ENCODE measurements at regions not wholly inside any gene's neighbourhood (a gene's known extent, or its start where the extent isn't known, plus 50 kb on each side); places are given as distances from the start of the nearest gene placed in this dataset.

DNA sequence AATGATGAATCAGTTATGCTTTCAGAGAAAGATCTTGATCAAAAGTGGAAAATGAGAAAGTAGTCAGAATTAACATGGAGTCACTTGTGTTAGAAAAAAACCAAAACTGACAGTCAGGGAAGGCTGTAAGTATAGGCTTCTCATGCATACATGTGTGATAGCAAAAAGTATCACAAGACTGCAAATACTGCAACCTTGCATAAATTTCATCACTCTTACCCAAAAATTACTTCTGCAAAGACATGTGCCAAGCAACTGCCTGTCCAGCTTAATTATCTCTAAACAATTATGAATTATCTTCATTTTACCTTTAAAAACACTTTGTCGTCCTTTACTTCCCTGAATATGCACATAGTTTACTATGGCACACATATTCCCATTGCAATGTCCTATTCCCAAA is 2466.4 kb upstream of the PCDH20 start:
- DNase-seq (ENCODE audit: low spot score, unreplicated experiment): no peak
- Mint-ChIP-seq H3K4me1 (ENCODE audit: low read depth) (no peaks in the 10 kb centered on the region), H3K27me3 (no peaks in the 10 kb centered on the region), H3K36me3 (ENCODE audit: insufficient read depth) (no peaks in the 10 kb centered on the region), H3K27ac (no peak overlapping the region), H3K9me3 (ENCODE audit: low read depth) (peaks cover 8% of the 10 kb centered on the region), H3K4me3 (ENCODE audit: low read depth) (no peak overlapping the region)
- TF ChIP-seq, protein P1, sequence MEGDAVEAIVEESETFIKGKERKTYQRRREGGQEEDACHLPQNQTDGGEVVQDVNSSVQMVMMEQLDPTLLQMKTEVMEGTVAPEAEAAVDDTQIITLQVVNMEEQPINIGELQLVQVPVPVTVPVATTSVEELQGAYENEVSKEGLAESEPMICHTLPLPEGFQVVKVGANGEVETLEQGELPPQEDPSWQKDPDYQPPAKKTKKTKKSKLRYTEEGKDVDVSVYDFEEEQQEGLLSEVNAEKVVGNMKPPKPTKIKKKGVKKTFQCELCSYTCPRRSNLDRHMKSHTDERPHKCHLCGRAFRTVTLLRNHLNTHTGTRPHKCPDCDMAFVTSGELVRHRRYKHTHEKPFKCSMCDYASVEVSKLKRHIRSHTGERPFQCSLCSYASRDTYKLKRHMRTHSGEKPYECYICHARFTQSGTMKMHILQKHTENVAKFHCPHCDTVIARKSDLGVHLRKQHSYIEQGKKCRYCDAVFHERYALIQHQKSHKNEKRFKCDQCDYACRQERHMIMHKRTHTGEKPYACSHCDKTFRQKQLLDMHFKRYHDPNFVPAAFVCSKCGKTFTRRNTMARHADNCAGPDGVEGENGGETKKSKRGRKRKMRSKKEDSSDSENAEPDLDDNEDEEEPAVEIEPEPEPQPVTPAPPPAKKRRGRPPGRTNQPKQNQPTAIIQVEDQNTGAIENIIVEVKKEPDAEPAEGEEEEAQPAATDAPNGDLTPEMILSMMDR (IDR thresholded peaks at IDR 0.05; ENCODE audit: unreplicated experiment): no peak

DNA sequence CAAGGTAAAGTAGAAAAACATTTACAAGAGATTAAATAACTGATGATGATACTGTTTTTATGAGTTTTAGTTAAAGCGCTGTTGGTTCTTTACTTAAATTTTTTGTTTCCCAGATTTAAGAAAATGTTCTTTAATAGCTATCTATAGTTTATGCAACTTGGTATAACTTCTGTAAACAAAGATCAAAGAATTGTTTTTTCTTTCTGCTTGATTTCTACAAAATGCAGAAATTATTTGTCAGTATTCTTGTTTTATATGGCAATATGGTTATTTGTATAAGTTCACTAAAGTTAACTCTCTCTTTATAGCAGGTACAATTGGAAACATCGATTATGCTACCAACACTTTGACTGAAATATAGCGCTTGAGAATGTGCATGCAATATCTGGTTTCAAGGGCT is 2465.1 kb upstream of the PCDH20 start:
- DNase-seq (ENCODE audit: low spot score, unreplicated experiment): no peak
- Mint-ChIP-seq H3K36me3 (ENCODE audit: insufficient read depth) (no peaks in the 10 kb centered on the region), H3K27me3 (no peaks in the 10 kb centered on the region), H3K9me3 (ENCODE audit: low read depth) (peaks cover 8% of the 10 kb centered on the region), H3K27ac (no peak overlapping the region), H3K4me1 (ENCODE audit: low read depth) (no peaks in the 10 kb centered on the region), H3K4me3 (ENCODE audit: low read depth) (no peak overlapping the region)
- TF ChIP-seq, protein P1 (IDR thresholded peaks at IDR 0.05; ENCODE audit: unreplicated experiment): no peak

DNA sequence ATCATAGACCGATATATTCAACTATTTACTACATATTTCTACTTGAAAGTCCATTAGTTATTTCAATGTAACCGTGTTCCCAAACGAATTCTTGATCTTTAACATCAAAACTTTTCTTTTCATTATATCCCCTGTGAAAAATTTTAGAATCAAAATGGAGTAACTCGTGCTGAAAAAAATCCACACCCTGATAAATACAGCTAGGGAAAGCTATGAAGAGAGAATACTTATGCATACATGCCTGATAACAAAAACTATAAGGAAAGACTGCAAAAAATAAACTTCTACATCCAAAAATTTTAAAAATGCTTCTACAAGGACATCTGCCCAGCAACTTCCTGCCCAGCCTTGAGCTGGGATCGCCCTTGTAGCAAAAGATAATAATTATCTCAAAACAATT is 2458.3 kb upstream of the PCDH20 start:
- no peaks in the 10 kb centered on the region for H3K27me3 Mint-ChIP-seq
- no peak overlapping the region for H3K4me3 Mint-ChIP-seq (ENCODE audit: low read depth)
- TF ChIP-seq, protein P1 (IDR thresholded peaks at IDR 0.05; ENCODE audit: unreplicated experiment): no peak
- H3K4me1 Mint-ChIP-seq (ENCODE audit: low read depth): no peaks in the 10 kb centered on the region
- H3K9me3 Mint-ChIP-seq (ENCODE audit: low read depth): peaks cover 7% of the 10 kb centered on the region
- DNase-seq (ENCODE audit: low spot score, unreplicated experiment): no peak
- no peak overlapping the region for H3K27ac Mint-ChIP-seq
- no peaks in the 10 kb centered on the region for H3K36me3 Mint-ChIP-seq (ENCODE audit: insufficient read depth)

DNA sequence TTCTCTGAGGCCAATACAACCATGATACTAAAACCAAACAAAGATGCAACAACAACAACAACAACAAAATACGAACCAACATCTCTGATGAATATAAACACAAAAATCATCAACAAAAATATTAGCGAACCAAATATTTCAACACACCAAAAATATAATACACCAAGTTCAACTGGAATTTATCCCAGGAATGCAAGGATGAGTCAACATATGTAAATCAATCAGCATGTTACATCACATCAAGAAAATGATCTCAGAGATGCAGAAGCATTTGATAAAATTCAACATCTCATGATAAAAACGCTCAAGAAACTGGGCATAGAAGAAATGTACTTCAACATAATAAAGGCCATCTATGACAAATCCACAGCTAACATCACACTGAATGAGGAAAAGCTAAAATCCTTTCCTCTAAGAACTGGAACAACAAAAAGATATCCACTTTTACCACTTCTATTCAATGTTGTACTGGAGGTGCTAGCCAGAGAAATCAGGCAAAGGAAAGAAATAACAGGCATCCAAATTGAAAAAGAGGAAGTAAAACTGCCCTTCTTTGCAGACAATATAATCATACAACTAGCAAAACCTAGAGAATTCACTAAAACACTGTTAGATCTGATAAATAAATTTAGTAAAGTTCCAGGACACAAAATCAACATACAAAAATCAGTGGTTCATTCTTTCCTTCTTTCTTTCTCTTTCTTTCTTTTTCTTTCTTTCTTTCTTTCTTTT is 2448.7 kb upstream of the PCDH20 start:
- Mint-ChIP-seq H3K27me3 (no peaks in the 10 kb centered on the region), H3K4me3 (ENCODE audit: low read depth) (no peak overlapping the region), H3K4me1 (ENCODE audit: low read depth) (no peaks in the 10 kb centered on the region), H3K36me3 (ENCODE audit: insufficient read depth) (no peaks in the 10 kb centered on the region), H3K27ac (no peak overlapping the region), H3K9me3 (ENCODE audit: low read depth) (peaks cover 6% of the 10 kb centered on the region)
- no peak for DNase-seq (ENCODE audit: low spot score, unreplicated experiment)
- TF ChIP-seq, protein P1 (IDR thresholded peaks at IDR 0.05; ENCODE audit: unreplicated experiment): no peak

DNA sequence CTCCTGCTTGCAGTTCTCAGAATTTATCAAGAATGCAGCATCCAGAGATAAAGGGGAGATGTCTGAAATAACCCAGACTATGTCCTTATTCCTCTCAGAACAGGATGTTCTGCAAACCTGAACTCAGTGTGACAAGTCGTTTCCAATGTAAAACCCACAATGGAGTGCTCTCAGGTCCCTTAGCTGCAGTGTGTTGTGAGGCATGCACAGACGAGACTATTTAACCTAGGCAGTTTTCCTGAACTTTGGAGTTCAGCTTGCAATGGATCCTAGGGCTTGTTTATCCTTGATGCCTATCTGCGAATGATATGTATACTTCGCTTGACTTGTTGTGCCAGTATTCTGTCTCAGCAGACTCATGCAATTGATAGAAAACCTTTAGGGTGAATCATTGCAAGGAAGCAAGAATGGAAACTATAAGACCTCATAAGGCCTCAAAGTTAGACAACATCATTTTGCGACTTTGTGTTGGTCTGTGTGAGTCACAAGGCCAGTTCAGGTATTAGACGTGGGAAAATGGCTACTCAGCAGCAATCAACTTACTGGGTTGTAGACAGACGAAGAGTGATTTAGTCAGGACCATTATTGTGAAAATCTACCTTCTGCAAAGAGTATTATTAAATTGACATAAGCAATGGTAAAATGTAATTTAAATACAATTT is 2439.9 kb upstream of the PCDH20 start:
- DNase-seq (ENCODE audit: low spot score, unreplicated experiment): no peak
- peaks cover 11% of the 10 kb centered on the region for H3K4me1 Mint-ChIP-seq (ENCODE audit: low read depth)
- H3K4me3 Mint-ChIP-seq (ENCODE audit: low read depth): no peak overlapping the region
- H3K27me3 Mint-ChIP-seq: no peaks in the 10 kb centered on the region
- no peaks in the 10 kb centered on the region for H3K9me3 Mint-ChIP-seq (ENCODE audit: low read depth)
- TF ChIP-seq, protein P1 (IDR thresholded peaks at IDR 0.05; ENCODE audit: unreplicated experiment): no peak
- no peak overlapping the region for H3K27ac Mint-ChIP-seq
- H3K36me3 Mint-ChIP-seq (ENCODE audit: insufficient read depth): no peaks in the 10 kb centered on the region
